ENCODE measurements at regions not wholly inside any gene's neighbourhood (a gene's known extent, or its start where the extent isn't known, plus 50 kb on each side); places are given as distances from the start of the nearest gene placed in this dataset.
A peak's percentile ranks its signal among the peaks of the same experiment; 100 is the strongest.

GRCh38 chr10:131844529-131845084 lies 56.2 kb upstream of the PPP2R2D start:
- DNase-seq, result no peak

- no peak for DNase-seq
Observed at GRCh38 chr10:131845505-131846239, 55.1 kb upstream of the PPP2R2D start.

GRCh38 chr10:131846240-131847101 lies 54.3 kb upstream of the PPP2R2D start:
- no peak for DNase-seq

- no peak for DNase-seq
Observed at GRCh38 chr10:131847241-131847783, 53.5 kb upstream of the PPP2R2D start.

GRCh38 chr10:131848296-131848695 lies 52.5 kb upstream of the PPP2R2D start:
- DNase-seq, result no peak

GRCh38 chr10:131848741-131849590 lies 51.8 kb upstream of the PPP2R2D start:
- no peak for DNase-seq

GRCh38 chr10:131849591-131850382 lies 51.0 kb upstream of the PPP2R2D start:
- peak; percentile 6 for DNase-seq

GRCh38 chr10:131850383-131850870 lies 50.4 kb upstream of the PPP2R2D start:
- peak; percentile 36 for DNase-seq

All from hematopoietic multipotent progenitor cell treated with erythropoietin and hydrocortisone succinate and interleukin-3 and kit ligand, for 4 days (in vitro differentiated cells).